ENCODE measurements at regions not wholly inside any gene's neighbourhood (a gene's known extent, or its start where the extent isn't known, plus 50 kb on each side); places are given as distances from the start of the nearest gene placed in this dataset.

- Histone ChIP-seq H2AFZ (ENCODE audit: low read depth, low read length) (no peak overlapping the region), H3K4me3 (replicated peaks in 1 of 3; ENCODE audit: insufficient read depth in 1 of 3, low read depth in 1 of 3, low read length in 3 of 3) (no peak overlapping the region), H3K9me1 (replicated peaks; ENCODE audit: control insufficient read depth, extremely low read depth, insufficient read depth, low read length) (no peaks in the 10 kb centered on the region), H4K20me1 (replicated peaks; ENCODE audit: control insufficient read depth, extremely low read depth, insufficient read depth, low read length) (no peaks in the 10 kb centered on the region), H3K36me3 (ENCODE audit: control insufficient read depth in 2 of 2, extremely low read depth in 1 of 2, insufficient read depth in 2 of 2, low read length in 2 of 2) (no peaks in the 10 kb centered on the region), H3K4me1 (ENCODE audit: control insufficient read depth, extremely low read depth, insufficient read depth, low read length) (no peaks in the 10 kb centered on the region), H3K9ac (replicated peaks; ENCODE audit: extremely low read depth, insufficient read depth, low read length) (no peak overlapping the region), H3K9me3 (replicated peaks; ENCODE audit: control insufficient read depth, insufficient read depth, low read length) (no peaks in the 10 kb centered on the region), H3K4me2 (ENCODE audit: insufficient read depth, low read length) (no peak overlapping the region), H3K79me2 (ENCODE audit: control insufficient read depth, insufficient read depth, low read length) (no peaks in the 10 kb centered on the region), H3K27me3 (ENCODE audit: control insufficient read depth in 2 of 2, insufficient read depth in 2 of 2, low read length in 2 of 2) (no peaks in the 10 kb centered on the region), H3K27ac (ENCODE audit: insufficient read depth, low read depth, low read length) (no peak overlapping the region)
- POLR2A ChIA-PET, result no interaction called here
- dilution Hi-C loops (cut with MboI; ENCODE audit: extremely low pct_ligation_motif_present, low sequenced_read_pairs) (no loop called here), intact Hi-C loops (cut with micrococcal nuclease) (no loop called here)
- DNase-seq (ENCODE audit: low read depth, low spot score), result no peak
- BruUV-seq (replicated peaks), result no TSS peak
- CTCF ChIA-PET, result interaction anchor here (0.7 to 2.5 kb wide), 3 partner anchors 17 to 383 kb away, joined by 3 to 9 read pairs (median 3); no protein-coding TSS in a partner anchor
- no peak for FAIRE-seq
- TF ChIP-seq CTCF (IDR thresholded peaks at IDR 0.05; ENCODE audit: extremely low read depth in 1 of 2, insufficient read depth in 1 of 2, low read depth in 1 of 2, low read length in 2 of 2) (no peak), JUN (IDR thresholded peaks at IDR 0.05; ENCODE audit: borderline replicate concordance, insufficient read depth, insufficient read length, low read depth) (no peak), GATA2 (IDR thresholded peaks at IDR 0.05; ENCODE audit: insufficient read depth, insufficient read length, low read depth, low read length) (no peak), EZH2 (IDR thresholded peaks at IDR 0.05; ENCODE audit: borderline replicate concordance, low read depth, low read length, severe bottlenecking) (no peak), MYC (IDR thresholded peaks at IDR 0.05; ENCODE audit: low read depth, low read length) (no peak)
- TF ChIP-seq, protein P1, sequence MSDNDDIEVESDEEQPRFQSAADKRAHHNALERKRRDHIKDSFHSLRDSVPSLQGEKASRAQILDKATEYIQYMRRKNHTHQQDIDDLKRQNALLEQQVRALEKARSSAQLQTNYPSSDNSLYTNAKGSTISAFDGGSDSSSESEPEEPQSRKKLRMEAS (IDR thresholded peaks at IDR 0.05; ENCODE audit: insufficient read depth, insufficient read length), result no peak
Measured at GRCh38 chr3:34300621-34301020, 502.2 kb downstream of the PDCD6IP start.

Data from endothelial cell of umbilical vein (primary cell).